Sigmoid colon (tissue), 6 donors: ENCODE measurements at regions not wholly inside any gene's neighbourhood (a gene's known extent, or its start where the extent isn't known, plus 50 kb on each side); places are given as distances from the start of the nearest gene placed in this dataset.

ENCODE experiments used
- DNase-seq: peaks from one replicate; pipeline ENCODE4 v3.0.0-alpha.2; 2019
- H3K27ac ChIP-seq, 4 donors: fragments of 200-600 bp; sonication (generic); one replicate each; pipeline ENCODE4 v1.5.1; 2016 to 2019; ENCODE audit warnings: mild to moderate bottlenecking in 1 of 4
- H3K27me3 ChIP-seq, 3 donors: fragments of 200-600 bp; sonication (generic); one replicate each; pipeline ENCODE4 v1.5.1; 2019; ENCODE audit warnings: mild to moderate bottlenecking in 1 of 3
- H3K36me3 ChIP-seq, 4 donors: fragments of 200-600 bp; sonication (generic); one replicate each; pipeline ENCODE4 v1.5.1; 2016 to 2019
- H3K4me1 ChIP-seq, 4 donors: fragments of 200-600 bp; sonication (generic); one replicate each; pipeline ENCODE4 v1.5.1; 2017 to 2019
- H3K4me3 ChIP-seq, 4 donors: fragments of 200-600 bp; sonication (generic); one replicate each; pipeline ENCODE4 v1.5.1; 2017 to 2019; ENCODE audit warnings: mild to moderate bottlenecking in 2 of 4, moderate library complexity in 1 of 4
- H3K9me3 ChIP-seq, 4 donors: fragments of 200-600 bp in 3 of 4; sonication (generic) in 3 of 4; one replicate each; pipeline versions ENCODE4 v1.5.1 to v1.6.1; 2013 to 2019
- EP300 ChIP-seq, 4 donors: sonication (generic); formaldehyde crosslinking; IDR thresholded peaks; one replicate each; pipeline ENCODE4 v1.6.1; 2017; ENCODE audit warnings: antibody characterized with exemption in 4 of 4
- POLR2A ChIP-seq, 2 donors: fragments of 450-650 bp; IDR thresholded peaks; one replicate each; pipeline ENCODE4 v1.6.1; 2016; ENCODE audit warnings: antibody characterized with exemption in 2 of 2, mild to moderate bottlenecking in 2 of 2, moderate library complexity in 2 of 2
- POLR2AphosphoS5 ChIP-seq, 4 donors: sonication (generic); formaldehyde crosslinking; IDR thresholded peaks; one replicate each; pipeline ENCODE4 v1.6.1; 2017; ENCODE audit warnings: antibody characterized with exemption in 4 of 4
- WGBS, 2 donors: extraction: QIAGEN DNeasy Blood & Tissue Kit; methylation state at CpG; one replicate each; pipeline ENCODE4 v1.1.7; 2013; 5-methylcytosine and 5-hydroxymethylcytosine counted together
- intact Hi-C: fragments of 100-400 bp; cut with DNase I; formaldehyde crosslinking; loops from one replicate; pipeline ENCODE4 v1.15.1; 2023
- TF ChIP-seq, protein P1 (sequence below), 4 experiments: fragments of 450-650 bp in 3 of 4; fragments of 200-600 bp in 1 of 4; IDR thresholded peaks; one replicate each; pipeline ENCODE4 v1.5.1; 2016 to 2019; ENCODE audit warnings: antibody characterized with exemption in 4 of 4, mild to moderate bottlenecking in 3 of 4, moderate library complexity in 2 of 4
- donor health status: healthy with polysubstance abuse.
- donor health status: healthy.

DNA sequence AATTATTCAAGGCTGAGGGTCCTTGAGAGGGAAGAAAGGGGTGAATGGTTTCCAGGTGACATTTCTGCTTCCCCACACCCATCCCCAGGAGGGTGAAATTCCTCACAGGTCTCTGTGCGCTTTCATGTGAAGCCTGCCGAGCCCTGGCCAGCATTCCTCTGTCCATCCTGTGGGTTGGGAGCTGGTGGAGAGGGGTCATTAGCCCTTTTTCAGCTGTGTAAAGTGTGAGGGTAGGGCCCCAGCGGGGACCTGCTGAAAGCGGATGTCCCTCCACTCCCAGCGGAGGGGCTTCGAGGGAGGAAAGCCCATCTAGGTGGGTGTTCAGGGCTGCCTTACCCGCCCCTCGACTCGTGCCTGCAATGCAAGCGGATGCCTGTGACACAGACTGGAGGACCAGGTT, 53.3 kb upstream of the DLX4 start:
- Histone ChIP-seq H3K36me3 (no peaks in the 10 kb centered on the region), H3K9me3 (no peaks in the 10 kb centered on the region), H3K4me1 (peaks cover 0 to under 1% (median under 1%) of the 10 kb centered on the region in 4 donors), H3K27ac (no peak overlapping the region), H3K4me3 (no peak overlapping the region), H3K27me3 (peaks cover 6 to 67% (median 24%) of the 10 kb centered on the region in 3 donors)
- TF ChIP-seq EP300 (IDR thresholded peaks at IDR 0.05) (no peak), POLR2AphosphoS5 (IDR thresholded peaks at IDR 0.05) (no peak), POLR2A (IDR thresholded peaks at IDR 0.05) (no peak)
- TF ChIP-seq, protein P1, sequence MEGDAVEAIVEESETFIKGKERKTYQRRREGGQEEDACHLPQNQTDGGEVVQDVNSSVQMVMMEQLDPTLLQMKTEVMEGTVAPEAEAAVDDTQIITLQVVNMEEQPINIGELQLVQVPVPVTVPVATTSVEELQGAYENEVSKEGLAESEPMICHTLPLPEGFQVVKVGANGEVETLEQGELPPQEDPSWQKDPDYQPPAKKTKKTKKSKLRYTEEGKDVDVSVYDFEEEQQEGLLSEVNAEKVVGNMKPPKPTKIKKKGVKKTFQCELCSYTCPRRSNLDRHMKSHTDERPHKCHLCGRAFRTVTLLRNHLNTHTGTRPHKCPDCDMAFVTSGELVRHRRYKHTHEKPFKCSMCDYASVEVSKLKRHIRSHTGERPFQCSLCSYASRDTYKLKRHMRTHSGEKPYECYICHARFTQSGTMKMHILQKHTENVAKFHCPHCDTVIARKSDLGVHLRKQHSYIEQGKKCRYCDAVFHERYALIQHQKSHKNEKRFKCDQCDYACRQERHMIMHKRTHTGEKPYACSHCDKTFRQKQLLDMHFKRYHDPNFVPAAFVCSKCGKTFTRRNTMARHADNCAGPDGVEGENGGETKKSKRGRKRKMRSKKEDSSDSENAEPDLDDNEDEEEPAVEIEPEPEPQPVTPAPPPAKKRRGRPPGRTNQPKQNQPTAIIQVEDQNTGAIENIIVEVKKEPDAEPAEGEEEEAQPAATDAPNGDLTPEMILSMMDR (IDR thresholded peaks at IDR 0.05): no peak
- no peak for DNase-seq
- WGBS, 2 donors: 36 to 45% methylated on average over 10 of the region's 10 CpGs
- intact Hi-C loops: no loop called here

DNA sequence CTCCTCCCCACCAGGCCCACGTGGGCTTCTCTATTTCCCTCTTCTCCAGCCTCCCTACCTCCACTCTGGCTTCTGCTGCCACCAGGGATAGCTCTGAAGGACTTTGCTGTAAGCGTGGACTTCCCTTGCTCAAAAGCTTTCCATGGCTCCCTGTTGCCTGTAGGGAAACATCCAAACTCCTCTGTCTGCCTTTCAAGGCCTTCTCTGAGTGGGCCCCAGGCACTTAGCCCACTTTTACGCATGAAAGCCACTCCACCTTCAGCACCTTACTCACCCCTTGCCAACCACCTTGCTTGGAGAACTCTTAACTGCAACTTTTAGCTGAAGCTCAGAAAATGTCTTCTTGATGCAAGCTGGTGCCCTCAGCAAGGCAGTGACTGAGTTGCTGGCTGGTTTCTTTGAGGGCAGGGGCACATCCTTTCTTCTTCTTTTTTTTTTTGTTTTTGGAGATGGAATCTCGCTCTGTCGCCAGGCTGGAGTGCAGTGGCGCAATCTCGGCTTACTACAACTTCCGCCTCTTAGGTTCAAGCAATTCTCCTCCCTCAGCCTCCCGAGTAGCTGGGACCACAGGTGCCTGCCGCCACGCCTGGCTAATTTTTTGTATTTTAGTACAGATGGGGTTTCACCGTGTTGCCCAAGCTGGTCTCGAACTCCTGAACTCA, 52.0 kb upstream of the DLX4 start:
- no peak overlapping the region for H3K27ac ChIP-seq
- H3K4me3 ChIP-seq: no peak overlapping the region
- no peak for DNase-seq
- no peaks in the 10 kb centered on the region for H3K9me3 ChIP-seq
- WGBS, 2 donors: 78 to 83% methylated on average over 13 of the region's 13 CpGs
- TF ChIP-seq, protein P1 (IDR thresholded peaks at IDR 0.05): no peak
- no peak for TF ChIP-seq EP300 (IDR thresholded peaks at IDR 0.05)
- TF ChIP-seq POLR2AphosphoS5 (IDR thresholded peaks at IDR 0.05): no peak
- TF ChIP-seq POLR2A (IDR thresholded peaks at IDR 0.05): no peak
- no peaks in the 10 kb centered on the region for H3K4me1 ChIP-seq
- intact Hi-C loops: no loop called here
- peaks cover 0 to 54% (median 11%) of the 10 kb centered on the region in 3 donors for H3K27me3 ChIP-seq
- no peaks in the 10 kb centered on the region for H3K36me3 ChIP-seq

DNA sequence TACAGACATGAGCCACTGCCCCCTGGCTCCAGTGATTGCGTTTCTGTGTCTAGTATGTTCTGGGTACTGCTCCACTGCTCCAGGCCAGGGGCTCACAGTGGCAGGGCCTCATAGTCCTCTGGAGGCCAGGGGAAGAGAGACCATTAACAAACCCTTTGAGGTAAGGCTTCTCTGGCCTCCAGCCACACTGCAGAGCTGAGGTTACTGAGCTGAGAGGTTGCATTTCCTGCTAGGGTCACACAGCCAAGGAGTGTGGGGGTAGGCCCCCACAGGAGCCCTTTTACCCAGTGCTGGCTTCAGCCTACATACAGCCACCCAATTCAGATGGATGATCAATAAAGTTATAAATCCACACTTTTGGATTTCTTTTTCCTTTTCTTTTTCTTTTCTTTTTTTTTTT, 50.4 kb upstream of the DLX4 start:
- TF ChIP-seq POLR2A (IDR thresholded peaks at IDR 0.05): no peak
- TF ChIP-seq POLR2AphosphoS5 (IDR thresholded peaks at IDR 0.05): no peak
- TF ChIP-seq EP300 (IDR thresholded peaks at IDR 0.05): no peak
- TF ChIP-seq, protein P1 (IDR thresholded peaks at IDR 0.05): no peak

More for the DNA sequence above, 50.4 kb upstream of the DLX4 start:
- H3K27me3 ChIP-seq: peaks cover 0 to 38% (median 0%) of the 10 kb centered on the region in 3 donors
- no peaks in the 10 kb centered on the region for H3K9me3 ChIP-seq
- no peak for DNase-seq
- no peak overlapping the region for H3K27ac ChIP-seq
- no peaks in the 10 kb centered on the region for H3K36me3 ChIP-seq
- intact Hi-C loops: no loop called here
- H3K4me3 ChIP-seq: no peak overlapping the region
- H3K4me1 ChIP-seq: no peaks in the 10 kb centered on the region
- WGBS, 2 donors: 83 to 93% methylated on average over 1 of the region's 1 CpG
